Neural cell (in vitro differentiated cells): ENCODE measurements at regions not wholly inside any gene's neighbourhood (a gene's known extent, or its start where the extent isn't known, plus 50 kb on each side); places are given as distances from the start of the nearest gene placed in this dataset.

Source experiments
- H2AFZ ChIP-seq: fragments of 200-600, 300-800 bp; sonication (generic), shearing (Covaris generic); 2 replicates; pipeline ENCODE4 v1.6.0; 2014; ENCODE audit warnings: low read depth, mild to moderate bottlenecking, antibody characterized with exemption, low read length, moderate library complexity
- H3F3A ChIP-seq: fragments of 200-600 bp; shearing (Covaris generic); 2 replicates; pipeline ENCODE4 v1.6.1; 2016; ENCODE audit warnings: mild to moderate bottlenecking, moderate library complexity, mixed read lengths, antibody characterized with exemption, low read length; ENCODE audit not compliant: insufficient read depth, poor library complexity, severe bottlenecking
- H3K27ac ChIP-seq: fragments of 200-600, 300-800 bp; sonication (generic), shearing (Covaris generic); 2 replicates; pipeline ENCODE4 v1.5.1; 2014; ENCODE audit warnings: mild to moderate bottlenecking, low read length, moderate library complexity
- H3K27me3 ChIP-seq: fragments of 300-800, 200-600 bp; sonication (generic), shearing (Covaris generic); 2 replicates; pipeline ENCODE4 v1.6.0; 2014; ENCODE audit warnings: mild to moderate bottlenecking, low read depth, low read length, moderate library complexity; ENCODE audit not compliant: insufficient read depth
- H3K36me3 ChIP-seq: fragments of 300-800, 200-600 bp; sonication (generic), shearing (Covaris generic); 2 replicates; pipeline ENCODE4 v1.5.1; 2014; ENCODE audit warnings: mild to moderate bottlenecking, antibody characterized with exemption, low read length, moderate library complexity; ENCODE audit not compliant: insufficient read depth
- H3K4me2 ChIP-seq: fragments of 300-800, 200-600 bp; sonication (generic), shearing (Covaris generic); 2 replicates; pipeline ENCODE4 v1.6.0; 2014; ENCODE audit warnings: mild to moderate bottlenecking, low read length
- H3K4me3 ChIP-seq: fragments of 300-800, 200-600 bp; sonication (generic), shearing (Covaris generic); 2 replicates; pipeline ENCODE4 v1.5.1; 2014; ENCODE audit warnings: mild to moderate bottlenecking, low read length, moderate library complexity
- H3K79me2 ChIP-seq: fragments of 200-600 bp; shearing (Covaris generic); replicated peaks from 2 replicates; pipeline ENCODE4 v1.6.0; 2014; ENCODE audit warnings: mild to moderate bottlenecking, low read length, moderate library complexity; ENCODE audit not compliant: insufficient read depth
- H3K9ac ChIP-seq: fragments of 300-800, 200-600 bp; sonication (generic), shearing (Covaris generic); 2 replicates; pipeline ENCODE4 v1.6.1; 2016; ENCODE audit warnings: mild to moderate bottlenecking, low read length, mixed read lengths
- H3K9me2 ChIP-seq: fragments of 200-600 bp; shearing (Covaris generic); 2 replicates; pipeline ENCODE4 v1.6.1; 2016; ENCODE audit warnings: mild to moderate bottlenecking, low read length, mixed read lengths; ENCODE audit not compliant: insufficient read depth
- H3K9me3 ChIP-seq: fragments of 200-600, 300-800 bp; sonication (generic), shearing (Covaris generic); 2 replicates; pipeline ENCODE4 v1.6.1; 2016; ENCODE audit warnings: mild to moderate bottlenecking, mixed run types, low read length, moderate library complexity, mixed read lengths
- H4K20me1 ChIP-seq: fragments of 200-600 bp; shearing (Covaris generic); 2 replicates; pipeline ENCODE4 v1.6.1; 2016; ENCODE audit warnings: mild to moderate bottlenecking, mixed run types; ENCODE audit not compliant: insufficient read depth
- EP300 ChIP-seq: fragments of 450-650 bp; conservative IDR thresholded peaks from 2 replicates; pipeline ENCODE4 v1.6.1; 2014; ENCODE audit warnings: antibody characterized with exemption, mild to moderate bottlenecking, moderate library complexity; ENCODE audit not compliant: poor library complexity, severe bottlenecking
- EZH2 ChIP-seq: fragments of 200-600, 300-800 bp; shearing (Covaris generic), sonication (generic); IDR thresholded peaks from 2 replicates; pipeline ENCODE4 v1.6.1; 2014; ENCODE audit warnings: antibody characterized with exemption, low read length, borderline replicate concordance, mild to moderate bottlenecking; ENCODE audit not compliant: insufficient read depth, poor library complexity, severe bottlenecking
- MXI1 ChIP-seq: fragments of 450-650 bp; conservative IDR thresholded peaks from 2 replicates; pipeline ENCODE4 v1.6.1; 2014; ENCODE audit warnings: antibody characterized with exemption, mild to moderate bottlenecking; ENCODE audit not compliant: poor library complexity, severe bottlenecking
- POLR2AphosphoS5 ChIP-seq: IDR thresholded peaks from 2 replicates; pipeline ENCODE4 v1.6.1; 2012
- RAD21 ChIP-seq: fragments of 450-650 bp; conservative IDR thresholded peaks from 2 replicates; pipeline ENCODE4 v1.6.1; 2014; ENCODE audit warnings: antibody characterized with exemption, mild to moderate bottlenecking, moderate library complexity
- SMC3 ChIP-seq: fragments of 450-650 bp; conservative IDR thresholded peaks from 2 replicates; pipeline ENCODE4 v1.6.1; 2014; ENCODE audit warnings: antibody characterized with exemption, mild to moderate bottlenecking, moderate library complexity; ENCODE audit not compliant: poor library complexity
- TAF1 ChIP-seq: IDR thresholded peaks from 2 replicates; pipeline ENCODE4 v1.6.1; 2012; ENCODE audit warnings: low read depth
- TF ChIP-seq, protein P1 (sequence below): fragments of 450-650 bp; IDR thresholded peaks from 2 replicates; pipeline ENCODE4 v1.5.1; 2014; ENCODE audit warnings: antibody characterized with exemption, mild to moderate bottlenecking, moderate library complexity; ENCODE audit not compliant: poor library complexity, severe bottlenecking
- TF ChIP-seq, protein P2 (sequence below): IDR thresholded peaks from 2 replicates; pipeline ENCODE4 v1.6.1; 2012; ENCODE audit warnings: borderline replicate concordance

DNA sequence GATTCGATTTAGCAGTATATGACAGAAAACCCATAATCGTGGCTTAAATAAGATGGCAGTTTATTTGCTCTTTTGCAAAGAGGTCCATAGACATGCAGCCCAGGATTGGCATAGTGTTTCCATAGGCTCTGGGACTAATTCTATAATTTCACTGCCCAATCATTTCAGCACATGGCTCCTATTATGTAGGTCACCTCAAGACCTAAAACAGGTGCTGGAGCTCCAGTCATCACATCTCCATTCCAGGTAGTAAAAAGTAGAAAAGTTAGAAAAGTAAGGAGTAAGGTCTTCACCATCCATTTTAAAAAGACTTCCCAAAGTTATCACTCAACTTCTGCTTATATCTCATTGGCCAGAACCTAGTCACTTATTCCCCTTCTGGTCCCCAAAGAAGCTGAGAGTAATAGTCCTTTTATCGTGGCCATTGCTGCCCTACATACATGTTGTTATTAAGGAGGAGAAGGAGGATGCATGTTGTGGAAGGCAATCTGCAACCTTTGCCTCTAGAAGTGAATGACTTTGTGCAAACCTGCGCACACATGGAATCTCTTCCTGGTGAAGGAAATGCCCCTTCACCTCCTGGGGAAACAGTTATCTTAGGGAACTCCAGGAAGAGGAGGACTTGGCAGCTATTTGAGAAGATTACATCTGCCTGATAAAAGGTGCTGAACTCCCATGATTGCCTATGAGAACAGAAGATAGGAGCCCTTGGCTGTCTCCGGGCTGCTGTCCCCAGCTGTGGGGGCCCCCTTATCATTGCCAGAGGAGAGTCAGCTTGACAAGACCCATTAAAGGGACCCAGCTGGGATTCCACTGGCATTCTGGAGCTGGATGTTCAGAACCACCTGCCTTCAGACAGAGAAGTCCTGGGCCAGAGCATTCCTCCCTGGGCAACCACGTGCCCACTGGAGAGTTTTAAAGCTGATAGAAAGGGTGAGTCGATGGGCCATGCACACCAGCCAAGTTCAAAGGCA lies 330.6 kb upstream of the ZMIZ1 start:
- TF ChIP-seq, protein P1, sequence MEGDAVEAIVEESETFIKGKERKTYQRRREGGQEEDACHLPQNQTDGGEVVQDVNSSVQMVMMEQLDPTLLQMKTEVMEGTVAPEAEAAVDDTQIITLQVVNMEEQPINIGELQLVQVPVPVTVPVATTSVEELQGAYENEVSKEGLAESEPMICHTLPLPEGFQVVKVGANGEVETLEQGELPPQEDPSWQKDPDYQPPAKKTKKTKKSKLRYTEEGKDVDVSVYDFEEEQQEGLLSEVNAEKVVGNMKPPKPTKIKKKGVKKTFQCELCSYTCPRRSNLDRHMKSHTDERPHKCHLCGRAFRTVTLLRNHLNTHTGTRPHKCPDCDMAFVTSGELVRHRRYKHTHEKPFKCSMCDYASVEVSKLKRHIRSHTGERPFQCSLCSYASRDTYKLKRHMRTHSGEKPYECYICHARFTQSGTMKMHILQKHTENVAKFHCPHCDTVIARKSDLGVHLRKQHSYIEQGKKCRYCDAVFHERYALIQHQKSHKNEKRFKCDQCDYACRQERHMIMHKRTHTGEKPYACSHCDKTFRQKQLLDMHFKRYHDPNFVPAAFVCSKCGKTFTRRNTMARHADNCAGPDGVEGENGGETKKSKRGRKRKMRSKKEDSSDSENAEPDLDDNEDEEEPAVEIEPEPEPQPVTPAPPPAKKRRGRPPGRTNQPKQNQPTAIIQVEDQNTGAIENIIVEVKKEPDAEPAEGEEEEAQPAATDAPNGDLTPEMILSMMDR: no peak
- TF ChIP-seq MXI1: no peak
- TF ChIP-seq, protein P2, sequence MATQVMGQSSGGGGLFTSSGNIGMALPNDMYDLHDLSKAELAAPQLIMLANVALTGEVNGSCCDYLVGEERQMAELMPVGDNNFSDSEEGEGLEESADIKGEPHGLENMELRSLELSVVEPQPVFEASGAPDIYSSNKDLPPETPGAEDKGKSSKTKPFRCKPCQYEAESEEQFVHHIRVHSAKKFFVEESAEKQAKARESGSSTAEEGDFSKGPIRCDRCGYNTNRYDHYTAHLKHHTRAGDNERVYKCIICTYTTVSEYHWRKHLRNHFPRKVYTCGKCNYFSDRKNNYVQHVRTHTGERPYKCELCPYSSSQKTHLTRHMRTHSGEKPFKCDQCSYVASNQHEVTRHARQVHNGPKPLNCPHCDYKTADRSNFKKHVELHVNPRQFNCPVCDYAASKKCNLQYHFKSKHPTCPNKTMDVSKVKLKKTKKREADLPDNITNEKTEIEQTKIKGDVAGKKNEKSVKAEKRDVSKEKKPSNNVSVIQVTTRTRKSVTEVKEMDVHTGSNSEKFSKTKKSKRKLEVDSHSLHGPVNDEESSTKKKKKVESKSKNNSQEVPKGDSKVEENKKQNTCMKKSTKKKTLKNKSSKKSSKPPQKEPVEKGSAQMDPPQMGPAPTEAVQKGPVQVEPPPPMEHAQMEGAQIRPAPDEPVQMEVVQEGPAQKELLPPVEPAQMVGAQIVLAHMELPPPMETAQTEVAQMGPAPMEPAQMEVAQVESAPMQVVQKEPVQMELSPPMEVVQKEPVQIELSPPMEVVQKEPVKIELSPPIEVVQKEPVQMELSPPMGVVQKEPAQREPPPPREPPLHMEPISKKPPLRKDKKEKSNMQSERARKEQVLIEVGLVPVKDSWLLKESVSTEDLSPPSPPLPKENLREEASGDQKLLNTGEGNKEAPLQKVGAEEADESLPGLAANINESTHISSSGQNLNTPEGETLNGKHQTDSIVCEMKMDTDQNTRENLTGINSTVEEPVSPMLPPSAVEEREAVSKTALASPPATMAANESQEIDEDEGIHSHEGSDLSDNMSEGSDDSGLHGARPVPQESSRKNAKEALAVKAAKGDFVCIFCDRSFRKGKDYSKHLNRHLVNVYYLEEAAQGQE: no peak
- TF ChIP-seq SMC3: no peak
- TF ChIP-seq EZH2: no peak
- TF ChIP-seq EP300: no peak
- no peak for TF ChIP-seq RAD21
- no peak for TF ChIP-seq TAF1
- TF ChIP-seq POLR2AphosphoS5: no peak
- H3K9ac ChIP-seq: no peak overlapping the region
- H2AFZ ChIP-seq: no peak overlapping the region
- H4K20me1 ChIP-seq: no peaks in the 10 kb centered on the region
- H3K36me3 ChIP-seq: no peaks in the 10 kb centered on the region
- no peak overlapping the region for H3K4me3 ChIP-seq
- H3F3A ChIP-seq: no peaks in the 10 kb centered on the region
- H3K27ac ChIP-seq: no peak overlapping the region
- no peaks in the 10 kb centered on the region for H3K79me2 ChIP-seq
- no peak overlapping the region for H3K4me2 ChIP-seq
- no peaks in the 10 kb centered on the region for H3K9me2 ChIP-seq
- H3K27me3 ChIP-seq: no peaks in the 10 kb centered on the region
- no peaks in the 10 kb centered on the region for H3K9me3 ChIP-seq

DNA sequence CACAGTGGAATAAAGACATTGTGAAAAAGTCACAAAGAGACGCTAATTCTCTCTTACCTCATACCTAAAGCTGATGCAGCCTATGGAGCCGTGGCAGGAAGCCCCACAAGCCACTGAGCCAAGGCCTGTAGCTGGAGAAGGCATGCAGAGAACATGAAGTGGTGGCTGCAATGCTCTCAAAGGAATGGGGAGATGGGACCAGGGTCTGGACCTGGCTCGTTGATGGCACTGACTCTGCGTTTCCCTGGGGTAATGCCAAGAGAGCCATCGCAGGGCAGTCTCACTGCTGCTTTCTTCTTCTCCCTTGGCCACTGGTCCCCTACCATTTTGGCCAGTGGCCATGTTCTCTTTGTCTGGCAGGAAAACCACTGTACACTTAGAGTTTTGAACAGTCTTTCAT lies 329.9 kb upstream of the ZMIZ1 start:
- no peaks in the 10 kb centered on the region for H3F3A ChIP-seq
- H3K9me3 ChIP-seq: no peaks in the 10 kb centered on the region
- TF ChIP-seq TAF1: no peak
- no peak for TF ChIP-seq SMC3
- TF ChIP-seq POLR2AphosphoS5: no peak
- TF ChIP-seq, protein P1: no peak
- TF ChIP-seq EZH2: no peak
- TF ChIP-seq RAD21: no peak
- no peak for TF ChIP-seq EP300
- no peak for TF ChIP-seq MXI1
- TF ChIP-seq, protein P2: no peak
- H2AFZ ChIP-seq: no peak overlapping the region
- H3K4me3 ChIP-seq: no peak overlapping the region
- no peak overlapping the region for H3K27ac ChIP-seq
- no peaks in the 10 kb centered on the region for H3K36me3 ChIP-seq
- H3K4me2 ChIP-seq: no peak overlapping the region
- no peaks in the 10 kb centered on the region for H3K27me3 ChIP-seq
- H3K9ac ChIP-seq: no peak overlapping the region
- H3K79me2 ChIP-seq: no peaks in the 10 kb centered on the region
- H4K20me1 ChIP-seq: no peaks in the 10 kb centered on the region
- H3K9me2 ChIP-seq: no peaks in the 10 kb centered on the region
